Fibroblast of upper back skin (primary cell): ENCODE measurements at regions not wholly inside any gene's neighbourhood (a gene's known extent, or its start where the extent isn't known, plus 50 kb on each side); places are given as distances from the start of the nearest gene placed in this dataset.

Source experiments
- DNase-seq: peaks from one replicate; pipeline ENCODE4 v3.0.0-alpha.2; 2013

DNA sequence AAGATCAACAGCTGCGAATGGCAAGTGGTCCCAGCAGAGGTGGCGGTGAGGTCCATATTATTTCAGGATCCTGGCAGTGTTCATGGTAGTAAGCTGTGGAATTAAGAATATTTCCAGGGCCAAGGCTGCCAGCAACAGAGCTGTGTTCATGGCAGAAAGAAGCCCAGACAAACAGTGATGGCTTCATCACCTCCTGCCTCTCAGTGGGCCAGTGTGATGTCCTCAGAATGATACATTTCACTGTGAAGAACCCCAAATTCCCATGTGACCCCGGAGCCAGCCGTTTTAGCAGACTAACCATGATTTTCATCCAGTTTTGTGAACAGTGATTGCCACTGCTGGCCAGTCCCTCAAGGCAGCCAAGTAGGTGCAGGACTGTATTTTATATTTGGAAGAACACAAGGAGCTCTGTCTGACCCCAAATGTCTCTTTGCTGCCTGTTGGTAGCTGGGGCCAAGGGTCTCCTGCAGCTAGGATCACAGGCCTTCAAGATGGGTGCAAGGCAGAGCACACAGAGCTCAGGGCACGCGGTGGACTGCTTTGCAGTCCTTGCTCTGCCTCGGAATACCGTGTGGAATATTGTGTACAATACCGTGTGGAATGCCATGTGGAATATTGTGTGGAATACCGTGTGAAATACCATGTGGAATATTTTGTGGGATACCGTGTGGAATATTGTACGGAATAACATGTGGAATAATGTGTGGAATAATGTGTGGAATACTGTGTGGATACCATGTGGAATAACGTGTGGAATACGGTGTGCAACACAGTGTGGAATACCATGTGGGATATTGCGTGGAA, 132.3 kb upstream of the CHST15 start:
- DNase-seq: no peak

DNA sequence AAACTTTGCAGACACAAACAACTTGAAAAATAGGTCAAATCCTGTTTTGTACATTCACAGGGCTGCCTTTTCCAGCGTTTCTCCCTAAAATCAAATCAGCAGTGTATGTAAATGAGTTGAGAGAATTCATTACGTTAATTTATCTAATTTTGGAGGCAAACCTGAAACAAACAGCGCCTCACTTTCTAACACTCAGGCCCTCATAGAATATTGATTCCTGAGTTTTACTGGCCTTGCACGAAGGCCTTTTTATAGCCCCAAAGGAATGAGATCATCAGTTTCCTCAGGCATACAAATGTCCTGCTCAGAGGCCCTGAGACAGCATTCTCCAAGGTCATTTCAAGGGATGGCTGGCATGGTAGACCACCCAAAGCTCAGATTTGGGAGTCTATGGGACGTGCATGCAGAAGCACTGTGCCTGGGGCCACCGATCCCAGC, 131.7 kb upstream of the CHST15 start:
- DNase-seq: no peak

DNA sequence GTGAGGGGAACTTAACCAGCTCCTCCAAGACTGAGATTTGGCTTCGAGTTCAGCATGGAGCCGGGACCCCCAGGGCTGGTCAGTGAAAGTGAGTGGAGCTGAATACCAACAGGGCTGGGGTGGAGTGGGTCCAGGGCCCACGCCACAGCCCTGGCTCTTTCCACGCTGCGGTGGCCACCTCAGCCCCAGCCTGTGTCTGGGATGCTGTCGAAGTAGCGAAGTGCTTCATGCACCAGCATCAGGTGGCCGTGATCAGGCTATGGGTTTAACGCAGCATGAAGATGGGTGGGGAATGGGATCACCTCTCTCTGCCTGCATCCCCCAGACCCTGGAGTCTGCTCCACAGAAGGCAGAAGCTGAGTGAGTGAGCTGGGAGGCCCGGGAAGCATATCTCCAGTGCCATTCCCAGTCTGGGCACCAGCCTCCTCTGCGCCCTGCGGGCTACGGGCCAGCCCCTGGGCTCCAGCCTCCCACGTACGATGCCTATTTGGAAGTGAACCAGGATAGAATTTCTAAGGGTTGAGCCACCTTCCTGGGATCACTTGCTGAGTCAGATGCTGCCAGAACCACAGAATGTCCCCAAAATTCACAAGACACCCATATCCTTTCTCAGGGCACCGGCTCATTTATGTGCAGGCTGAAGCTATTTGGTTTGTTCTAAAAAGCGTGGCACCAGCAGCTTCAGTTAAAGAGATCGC, 131.1 kb upstream of the CHST15 start:
- no peak for DNase-seq

DNA sequence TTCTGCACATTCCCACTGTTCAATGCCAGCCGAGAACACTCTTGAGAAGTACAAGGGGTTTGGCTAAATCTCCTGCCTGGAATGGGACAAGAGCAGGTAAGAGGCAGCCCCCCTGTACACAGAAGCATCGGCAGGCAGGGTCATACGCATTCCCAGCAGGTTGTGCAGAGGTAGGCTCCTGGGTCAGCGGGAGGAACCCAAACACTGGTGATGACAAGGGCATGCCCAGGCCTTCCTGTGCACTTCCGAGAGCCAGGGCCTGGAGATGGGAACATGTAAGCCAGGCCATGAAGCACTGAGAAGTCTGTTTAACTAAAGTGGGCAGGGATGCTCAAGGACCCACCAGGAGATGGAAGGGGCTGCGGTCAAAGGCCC, 130.3 kb upstream of the CHST15 start:
- DNase-seq: no peak

DNA sequence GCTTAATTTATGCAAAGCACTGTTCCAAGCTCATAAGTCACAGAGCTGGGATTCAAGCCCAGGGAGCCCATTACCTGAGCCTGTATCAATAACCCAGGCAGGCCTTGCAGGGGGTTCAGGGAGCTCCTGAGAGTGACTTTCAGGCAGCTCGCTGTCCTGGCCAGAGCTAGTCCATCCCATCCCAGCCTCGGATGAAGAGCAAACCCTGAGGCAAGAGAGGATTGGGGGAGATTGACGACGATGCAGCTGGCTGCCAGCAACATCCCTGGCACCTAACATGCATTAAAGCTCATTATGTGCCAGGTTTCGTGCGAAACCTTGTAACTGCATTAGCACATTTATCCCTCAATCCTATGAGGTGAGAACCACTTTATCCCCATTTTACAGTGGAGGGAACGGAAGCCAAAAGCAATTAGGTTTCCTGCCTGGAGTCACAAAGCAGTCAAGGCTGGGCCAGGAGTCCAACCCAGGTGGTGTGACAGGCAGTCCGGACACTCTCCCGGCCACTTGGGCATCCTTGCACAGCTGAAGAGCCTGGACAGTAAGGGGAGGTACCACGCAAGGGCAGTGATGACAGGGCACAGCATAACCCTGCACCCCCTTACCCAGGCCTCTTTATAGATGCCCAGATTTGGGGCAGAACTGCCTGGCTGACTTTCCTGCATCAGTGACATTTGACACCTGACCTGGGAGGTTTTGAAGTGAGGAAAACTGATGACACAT, 129.8 kb upstream of the CHST15 start:
- no peak for DNase-seq

DNA sequence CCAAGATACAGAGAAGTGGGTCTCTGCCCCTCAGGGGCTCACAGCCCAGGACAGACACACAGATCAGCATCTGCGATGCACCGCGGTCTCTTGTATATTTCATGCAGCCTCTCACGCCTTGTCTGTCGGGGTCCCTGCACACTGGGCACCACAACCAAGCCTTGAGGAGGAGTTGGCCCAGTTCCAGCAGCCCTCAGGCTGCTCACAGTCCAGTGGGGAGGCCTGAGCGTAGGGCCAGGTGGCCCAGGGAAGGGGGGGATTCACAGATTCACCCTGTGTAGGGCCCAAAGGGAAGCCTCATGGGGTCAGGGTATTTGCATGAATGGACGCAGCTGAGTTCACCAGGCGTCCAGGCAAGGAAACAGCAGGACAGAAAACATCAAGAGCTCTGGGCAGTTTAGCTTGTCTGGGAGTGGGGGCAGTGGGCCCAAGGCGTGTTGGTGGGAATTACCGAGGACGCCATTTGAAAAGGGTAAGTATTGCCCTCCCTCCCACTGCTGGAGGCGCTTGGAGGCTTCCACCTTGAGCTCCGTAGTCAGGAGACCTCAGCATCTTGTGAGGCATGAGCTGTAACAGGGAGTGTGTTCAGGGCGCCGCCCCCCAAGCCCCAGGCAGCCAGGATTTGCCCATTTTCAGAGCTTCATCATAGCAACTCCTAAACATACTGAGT, 129.1 kb upstream of the CHST15 start:
- DNase-seq: no peak

DNA sequence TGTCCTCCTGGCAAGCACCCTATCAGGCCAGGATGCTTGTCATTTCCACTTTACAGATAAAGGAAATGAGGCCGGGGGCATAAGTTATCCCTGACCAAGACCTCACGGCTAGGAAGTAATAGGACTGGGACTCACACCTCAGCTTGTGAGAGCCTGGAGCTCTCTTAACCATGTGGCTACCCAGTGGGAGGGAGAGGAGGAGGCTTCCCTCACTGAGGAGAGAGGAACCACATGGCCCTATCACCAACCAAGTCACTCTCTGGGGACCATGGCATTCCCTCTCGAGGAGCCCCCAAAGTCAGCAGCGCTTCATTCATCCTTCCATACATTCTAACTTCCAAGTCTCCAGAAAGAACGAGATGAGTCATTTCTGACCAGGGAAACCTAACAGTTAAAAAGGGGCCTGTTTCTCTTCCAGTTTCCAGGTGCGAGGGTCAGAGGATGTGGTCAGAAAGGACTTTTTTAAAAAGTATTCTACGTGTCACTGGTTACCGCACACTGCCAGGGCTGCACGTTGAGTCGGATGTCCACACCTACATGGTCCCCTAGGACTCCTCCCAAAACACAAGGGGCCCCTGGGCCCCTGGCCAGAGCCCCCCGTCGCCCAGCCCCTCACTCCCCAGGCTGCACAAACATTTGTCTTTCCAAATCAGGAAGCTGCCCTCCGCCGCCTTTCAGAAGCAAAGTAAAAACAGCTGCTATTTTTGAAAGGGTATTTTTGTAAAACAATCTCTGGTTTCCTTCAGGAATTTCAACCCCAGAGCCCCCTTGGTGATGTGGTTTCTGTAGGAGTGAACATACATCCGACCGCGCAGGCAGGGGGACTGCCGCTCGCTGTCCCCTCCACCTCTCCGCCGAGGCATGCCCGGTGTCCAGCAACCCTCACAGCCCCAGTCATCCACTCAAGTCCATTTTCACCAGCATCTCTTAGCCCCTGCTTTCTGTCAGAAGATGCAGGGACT, 128.2 kb upstream of the CHST15 start:
- DNase-seq: peak; percentile 52

DNA sequence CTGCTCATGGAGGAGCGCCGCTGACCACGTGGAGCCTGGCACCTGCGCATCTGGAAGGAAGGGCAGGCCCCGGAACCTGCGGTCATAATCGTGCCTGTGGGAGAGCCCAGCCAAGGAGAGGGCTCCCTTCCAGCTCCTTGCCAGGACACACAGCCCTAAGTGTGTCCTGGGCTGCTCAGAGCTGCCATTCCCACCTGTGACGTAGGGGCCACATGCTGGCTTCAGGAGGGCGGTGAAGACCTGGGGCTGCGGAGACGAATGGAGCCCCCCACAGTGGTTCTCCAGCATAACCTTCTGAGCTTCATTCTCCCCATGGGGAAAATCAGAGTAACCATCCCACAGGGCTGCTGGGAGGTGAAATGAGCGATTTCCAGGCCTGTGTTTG, 127.6 kb upstream of the CHST15 start:
- no peak for DNase-seq

DNA sequence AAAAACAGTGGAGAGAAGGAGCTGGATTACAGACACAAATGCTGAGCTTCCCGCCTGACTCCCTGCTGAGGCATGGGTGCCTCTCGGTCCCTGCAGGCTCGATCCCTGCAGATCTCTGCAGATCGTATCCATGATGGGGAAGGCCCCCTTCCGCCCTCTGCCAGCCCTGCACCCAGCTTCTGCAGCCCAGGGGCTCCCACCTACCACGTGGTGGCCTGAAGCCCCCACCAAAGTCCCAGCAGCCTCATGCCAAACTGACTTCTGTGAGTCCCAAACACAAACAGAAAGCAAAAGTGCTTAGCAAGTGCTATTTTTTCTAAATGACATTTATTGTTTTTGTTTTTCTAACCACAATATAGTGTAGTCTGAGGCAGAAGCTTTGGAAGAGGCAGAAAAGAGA, 127.1 kb upstream of the CHST15 start:
- no peak for DNase-seq

DNA sequence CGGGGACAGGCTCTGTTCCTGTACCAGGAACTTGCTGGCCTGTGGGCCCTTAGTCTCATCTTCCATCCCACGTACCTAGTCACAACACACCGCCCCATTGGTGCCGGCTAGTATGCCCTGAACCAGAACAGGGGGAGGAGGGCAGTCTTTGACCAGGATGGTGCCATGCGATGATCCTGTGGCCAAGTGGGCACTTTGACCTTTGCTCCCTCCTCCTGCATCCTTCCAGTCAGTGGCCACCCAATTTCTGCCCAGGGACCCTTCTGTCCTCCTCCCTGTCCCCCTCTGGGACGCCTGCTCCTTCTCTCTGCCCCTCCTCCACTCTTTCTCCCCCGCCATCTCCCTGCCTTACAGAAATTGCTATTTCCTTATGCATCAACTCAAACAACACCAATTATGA, 126.3 kb upstream of the CHST15 start:
- no peak for DNase-seq

DNA sequence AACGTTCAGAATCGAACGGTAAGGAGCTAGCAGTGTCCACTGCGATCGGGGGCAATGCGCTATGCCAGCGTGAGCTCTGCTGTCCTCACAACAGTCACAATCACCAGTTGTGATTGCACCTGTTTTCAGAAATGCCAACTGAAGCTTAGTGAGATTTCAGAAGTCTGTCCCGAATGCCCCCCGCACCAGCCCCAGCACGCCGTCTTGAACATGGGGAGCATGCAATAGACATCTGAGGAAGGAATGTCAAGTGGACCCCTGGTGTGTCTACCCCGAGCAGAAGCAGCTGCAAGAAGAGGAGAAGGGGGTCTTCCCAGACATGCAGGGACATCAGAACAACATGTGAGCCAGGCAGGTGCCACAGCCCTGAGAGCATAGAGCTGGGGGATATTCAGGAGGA, 125.7 kb upstream of the CHST15 start:
- no peak for DNase-seq

DNA sequence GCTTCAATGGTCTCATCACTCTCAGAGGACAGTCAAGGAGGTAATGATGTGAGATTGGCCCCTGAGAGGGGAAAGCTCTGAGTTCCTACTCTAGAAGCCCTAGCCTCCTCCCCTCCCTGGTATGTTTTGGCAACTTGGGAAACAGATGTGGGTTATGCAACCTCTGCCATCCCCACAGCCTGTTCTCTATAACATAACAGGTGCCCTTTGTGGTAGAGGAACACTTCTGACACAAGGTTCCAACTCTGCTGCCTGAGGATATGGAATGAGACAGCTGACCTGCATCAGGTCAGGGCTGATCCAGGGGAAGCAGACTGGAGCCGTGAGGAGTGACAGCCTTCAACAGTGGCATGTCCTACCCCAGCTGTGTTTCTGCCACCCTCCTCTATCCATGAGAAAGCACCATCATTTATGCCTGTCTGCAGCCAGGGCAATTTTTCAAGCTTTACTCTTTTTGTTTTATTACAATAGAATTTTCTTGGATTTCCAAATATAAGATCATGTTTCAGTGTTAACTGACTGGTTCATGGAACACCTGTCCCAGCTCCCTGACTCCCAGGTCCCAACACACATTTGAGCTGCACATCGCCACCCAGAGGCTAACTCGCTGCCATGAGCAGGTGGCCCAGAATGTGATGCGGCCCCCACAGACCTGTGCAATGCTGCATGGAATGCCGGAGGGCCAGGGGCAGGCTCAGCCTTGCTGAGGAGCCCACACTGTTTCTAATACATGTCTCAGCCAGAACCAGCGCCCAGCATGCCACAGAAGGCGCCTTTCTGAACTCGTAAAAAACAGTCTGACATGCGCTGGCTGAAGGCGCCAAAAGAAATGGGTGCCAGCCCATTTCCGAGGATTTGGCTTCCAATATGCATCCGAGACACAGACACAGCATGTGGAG, 124.8 kb upstream of the CHST15 start:
- no peak for DNase-seq

DNA sequence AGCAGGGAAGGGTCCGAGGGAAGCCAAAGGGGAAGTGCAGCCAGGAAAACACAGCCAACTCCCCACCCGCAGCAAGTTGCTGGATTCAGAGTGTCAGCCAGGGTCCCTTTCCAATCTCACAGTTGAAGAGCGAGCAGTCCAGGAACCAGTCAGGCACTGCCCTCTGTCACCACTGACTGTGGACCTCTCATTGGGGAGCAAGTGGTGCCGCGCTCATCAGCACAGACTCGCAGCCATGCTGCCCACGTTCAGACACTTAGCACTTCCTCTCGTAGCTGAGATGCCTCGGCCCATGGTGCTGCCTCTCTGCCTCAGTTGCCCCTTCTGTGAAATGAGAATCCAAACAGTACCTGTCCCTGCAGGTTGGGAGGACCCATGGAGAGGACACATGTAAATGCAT, 123.6 kb upstream of the CHST15 start:
- DNase-seq: no peak

DNA sequence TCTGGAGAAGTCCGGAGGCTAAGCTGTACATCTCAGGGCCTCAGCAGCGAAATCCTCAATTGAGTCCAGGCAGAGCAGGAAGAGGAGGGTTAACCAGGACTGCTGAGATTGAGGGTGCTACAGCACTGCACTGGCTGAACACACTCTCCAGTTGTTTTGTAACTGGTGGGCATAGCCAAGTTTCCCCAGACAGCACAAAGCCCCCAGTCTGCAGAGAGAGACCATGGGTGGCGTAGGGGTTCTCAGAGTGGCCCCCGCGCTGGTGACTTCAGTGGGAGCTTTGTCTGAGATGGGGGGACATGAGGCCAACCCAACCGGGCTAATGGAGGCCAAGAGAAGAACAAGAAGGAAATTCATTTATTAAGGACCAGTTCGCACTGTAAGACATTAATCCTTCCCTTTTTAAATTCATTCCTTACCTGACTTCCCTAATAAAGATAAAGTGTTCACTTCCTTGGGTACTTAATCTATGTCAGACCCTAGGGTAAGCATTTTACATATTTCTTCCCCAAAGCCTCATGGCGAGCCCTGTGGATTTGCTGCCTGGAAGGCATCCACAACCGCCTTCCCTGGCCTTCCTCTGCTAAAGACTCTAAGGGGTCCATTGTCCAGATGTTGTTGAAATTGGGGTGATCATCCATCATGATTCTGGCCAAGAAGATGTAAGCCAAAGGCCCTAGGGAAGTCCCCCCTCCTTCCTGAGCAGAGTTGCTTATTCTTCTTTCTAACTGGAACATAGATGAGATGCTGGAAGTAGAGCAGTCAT, 121.4 kb upstream of the CHST15 start:
- no peak for DNase-seq

DNA sequence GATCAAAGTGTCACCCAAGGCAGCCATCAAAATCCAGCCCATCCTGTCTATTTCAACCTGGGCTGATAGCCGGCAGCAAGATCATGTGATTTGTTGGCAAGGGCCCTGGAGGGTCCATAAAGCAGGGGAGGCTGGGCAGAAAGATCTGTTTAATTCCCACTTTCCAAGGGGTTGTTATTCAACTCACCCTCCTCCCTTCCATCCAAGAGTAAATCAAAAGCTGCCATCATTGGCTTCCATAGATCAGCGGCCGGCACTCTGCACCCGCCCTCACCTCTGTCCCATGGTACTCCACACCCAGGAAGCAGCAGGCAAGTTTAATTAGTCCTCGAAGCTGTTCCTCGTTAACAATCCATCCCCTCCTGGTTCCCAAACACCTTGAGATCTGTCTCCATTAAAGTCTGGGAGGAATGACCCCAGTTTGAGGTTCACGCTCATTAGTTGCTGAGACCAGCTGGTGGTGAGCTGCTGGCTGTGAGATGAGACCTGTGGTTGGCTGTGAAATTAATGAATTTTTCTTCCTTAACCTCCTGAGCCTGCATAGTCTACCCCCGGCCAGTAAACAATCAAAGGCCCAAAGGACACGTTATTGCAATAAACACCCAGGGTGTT, 120.6 kb upstream of the CHST15 start:
- no peak for DNase-seq

DNA sequence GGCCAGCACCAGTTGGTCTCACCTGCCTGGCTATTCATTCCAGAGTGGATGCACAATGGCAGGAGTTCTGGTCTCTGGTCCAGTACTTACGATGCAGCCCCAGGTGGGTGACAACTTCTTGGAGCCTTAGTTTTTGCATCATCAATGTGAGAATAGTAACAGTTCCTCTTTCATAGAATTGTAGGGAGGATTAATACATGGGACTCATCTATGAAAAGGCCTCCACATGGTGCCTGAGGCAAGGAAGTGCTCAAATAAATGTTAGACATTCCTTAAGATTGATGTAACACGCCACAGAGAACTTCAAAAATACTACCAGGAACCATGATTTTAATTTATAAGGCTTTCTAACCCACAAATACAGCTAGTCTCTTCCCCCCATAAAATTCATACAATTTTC, 120.1 kb upstream of the CHST15 start:
- no peak for DNase-seq

DNA sequence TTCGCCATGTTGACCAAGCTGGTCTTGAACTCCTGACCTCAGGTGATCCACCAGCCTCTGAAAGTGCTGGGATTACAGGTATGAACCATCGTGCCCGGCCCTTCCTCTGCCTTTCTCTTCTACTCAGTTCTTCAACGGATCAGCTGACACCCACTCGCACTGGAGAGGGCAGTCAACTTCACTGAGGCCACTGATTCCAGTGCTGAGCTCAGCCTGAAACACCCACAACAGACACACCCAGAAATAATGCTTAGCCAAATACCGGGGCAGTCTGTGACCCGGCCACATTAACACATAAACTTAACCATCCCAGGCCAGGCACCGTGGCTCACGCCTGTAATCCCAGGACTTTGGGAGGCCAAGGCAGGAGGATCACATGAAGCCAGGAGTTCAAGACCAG, 119.3 kb upstream of the CHST15 start:
- no peak for DNase-seq

DNA sequence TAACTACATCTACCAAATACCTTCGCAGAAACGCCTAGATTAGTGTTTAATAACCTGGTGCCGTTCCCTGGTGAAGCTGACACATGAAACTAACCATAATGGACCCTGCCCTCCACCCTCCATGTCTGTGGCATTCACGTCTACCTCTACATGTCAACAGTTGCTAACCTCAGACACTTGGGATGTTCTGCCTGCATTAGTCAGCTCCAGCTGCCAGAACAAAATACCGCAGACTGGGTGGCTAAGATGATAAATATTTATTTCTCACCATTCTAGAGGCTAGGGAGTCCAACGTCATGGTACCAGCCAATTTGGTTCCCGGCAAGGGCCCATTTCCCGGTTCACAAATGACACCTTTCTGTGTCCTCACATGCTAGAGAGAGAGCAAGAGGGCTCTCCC, 118.5 kb upstream of the CHST15 start:
- DNase-seq: no peak

DNA sequence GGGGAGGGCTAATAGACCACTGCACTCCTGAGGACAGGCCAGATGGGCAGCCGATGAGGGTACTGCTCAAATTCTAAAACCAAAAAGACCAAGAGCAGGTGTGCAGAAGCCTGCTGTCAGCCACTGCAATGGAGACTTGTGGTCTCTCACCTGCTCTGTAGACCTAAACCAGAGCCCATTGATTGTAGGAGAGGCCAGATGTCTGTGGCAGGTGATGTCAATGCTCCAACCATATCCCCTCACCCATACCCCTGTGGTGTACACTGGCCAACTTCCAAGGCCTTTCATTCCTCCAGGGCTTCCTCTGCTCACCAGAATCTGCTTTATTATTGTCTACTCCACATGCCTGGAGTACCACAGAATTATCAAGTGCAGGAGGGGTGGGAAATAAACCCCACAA, 116.9 kb upstream of the CHST15 start:
- DNase-seq: no peak

DNA sequence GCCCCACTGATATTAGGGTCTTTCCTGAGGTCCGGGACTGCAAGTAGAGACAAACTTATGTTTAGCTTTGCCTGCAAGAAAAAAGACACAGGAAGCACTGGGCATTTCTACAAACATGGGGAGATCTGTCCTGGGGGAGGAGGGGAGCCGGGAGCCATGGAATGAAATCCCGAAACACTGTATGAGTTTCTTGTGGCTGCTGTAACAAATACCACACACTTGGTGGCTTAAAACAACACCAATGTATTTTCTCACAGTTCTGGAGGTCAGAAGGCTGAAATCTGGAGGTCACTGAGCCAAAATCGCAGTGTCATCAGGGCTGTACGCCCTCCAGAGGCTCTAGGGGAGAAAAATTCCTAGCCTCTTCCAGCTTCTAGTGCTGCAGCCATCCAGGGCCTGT, 114.0 kb upstream of the CHST15 start:
- no peak for DNase-seq
